Activated CD4-positive, alpha-beta T cell treated with anti-CD3 and anti-CD28 coated beads for 1 hour (primary cell): ENCODE measurements at regions not wholly inside any gene's neighbourhood (a gene's known extent, or its start where the extent isn't known, plus 50 kb on each side); places are given as distances from the start of the nearest gene placed in this dataset.

ENCODE experiments used
- DNase-seq: peaks from one replicate; pipeline ENCODE4 v3.0.0-alpha.2; 2020

GRCh38 chr5:74309050-74309449, 331.5 kb downstream of the ENC1 start:
- no peak for DNase-seq

- DNase-seq: no peak
Measured at GRCh38 chr5:74306845-74307244, 333.7 kb downstream of the ENC1 start.

DNA sequence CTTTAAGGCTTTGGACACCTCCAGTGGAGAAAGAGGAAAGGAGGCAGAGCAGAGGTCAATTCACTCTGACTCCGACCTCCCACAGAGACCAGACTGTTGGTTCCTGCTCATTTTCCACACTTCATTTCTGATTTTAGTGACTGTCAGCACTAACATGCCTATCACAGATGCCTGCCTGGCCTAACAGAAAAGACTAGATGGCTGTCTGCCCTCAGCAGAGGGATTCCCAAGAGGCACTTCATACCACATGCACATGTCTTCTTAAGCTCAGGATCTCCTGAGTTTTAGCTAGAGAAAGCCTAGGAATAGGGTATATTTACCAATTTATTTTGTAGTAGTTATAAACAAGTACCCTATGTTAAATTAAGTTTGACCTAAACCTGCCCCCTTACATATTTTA, 336.0 kb downstream of the ENC1 start:
- DNase-seq: no peak

- DNase-seq: no peak
Measured at GRCh38 chr5:74303578-74303977, 336.9 kb downstream of the ENC1 start.

DNA sequence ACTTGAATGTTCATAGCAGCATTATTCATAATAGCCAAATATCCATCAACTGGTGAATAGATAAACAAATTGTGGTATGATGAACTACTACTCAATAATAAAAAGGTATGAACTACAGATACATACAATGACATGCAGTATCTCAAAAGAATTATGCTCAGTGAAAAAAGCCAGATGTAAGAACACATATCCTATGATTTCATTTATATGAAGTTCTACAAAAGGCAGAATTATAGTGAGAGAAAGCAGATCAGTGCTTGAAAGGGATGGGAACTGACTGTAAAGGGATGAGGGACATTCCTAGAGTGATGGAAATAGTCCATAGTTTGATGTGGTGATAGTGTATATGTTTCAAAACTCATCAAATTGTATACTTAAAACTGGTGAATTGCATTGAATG, 339.0 kb downstream of the ENC1 start:
- no peak for DNase-seq

- no peak for DNase-seq
Measured at GRCh38 chr5:74300808-74301389, 339.6 kb downstream of the ENC1 start.

- DNase-seq: no peak
Measured at GRCh38 chr5:74299833-74300232, 340.7 kb downstream of the ENC1 start.

- DNase-seq: no peak
Measured at GRCh38 chr5:74296685-74297408, 343.7 kb downstream of the ENC1 start.

DNA sequence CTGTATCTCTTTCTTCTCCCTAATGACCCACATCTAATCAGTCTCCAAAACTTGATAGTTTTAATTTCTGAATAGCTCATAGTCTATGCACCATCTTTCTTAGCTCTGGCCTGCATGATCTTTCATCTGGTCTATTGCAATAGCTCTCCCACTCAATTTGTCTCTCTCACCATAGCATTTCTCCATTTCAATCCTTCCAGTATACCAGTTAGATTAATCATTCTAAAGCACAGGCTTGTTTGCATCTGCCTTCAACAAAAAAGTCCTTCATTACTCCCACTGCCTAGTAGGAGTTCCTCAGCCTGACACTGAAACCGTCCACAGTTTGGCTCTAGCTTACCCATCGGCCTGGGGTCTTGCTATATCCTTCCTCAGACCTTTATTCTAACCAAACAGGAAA, 344.9 kb downstream of the ENC1 start:
- DNase-seq: no peak

GRCh38 chr5:74295141-74295540, 345.4 kb downstream of the ENC1 start:
- DNase-seq: no peak

DNA sequence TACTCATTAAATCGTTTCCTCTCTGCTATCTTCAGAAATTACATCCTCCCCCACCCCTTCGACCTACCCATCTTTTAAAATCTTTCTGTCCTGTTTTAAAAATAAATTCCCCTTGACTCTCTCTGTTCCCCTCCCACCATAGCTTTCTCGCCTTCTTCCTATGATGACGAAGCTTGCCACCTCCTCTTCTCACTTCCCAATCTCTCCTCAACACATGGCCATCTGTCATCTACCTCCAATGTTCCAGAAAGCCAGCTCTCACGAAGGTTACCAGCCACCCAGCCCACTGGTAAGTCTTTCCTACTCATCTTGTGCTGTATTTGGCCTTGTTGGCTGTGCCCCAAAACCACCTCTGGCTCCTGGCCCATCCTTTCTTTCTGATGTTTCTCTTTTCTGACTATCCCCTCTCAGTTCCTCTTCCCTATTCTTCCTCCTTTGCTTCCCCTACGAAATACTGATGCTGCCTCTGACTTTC, 346.3 kb downstream of the ENC1 start:
- DNase-seq: no peak

DNA sequence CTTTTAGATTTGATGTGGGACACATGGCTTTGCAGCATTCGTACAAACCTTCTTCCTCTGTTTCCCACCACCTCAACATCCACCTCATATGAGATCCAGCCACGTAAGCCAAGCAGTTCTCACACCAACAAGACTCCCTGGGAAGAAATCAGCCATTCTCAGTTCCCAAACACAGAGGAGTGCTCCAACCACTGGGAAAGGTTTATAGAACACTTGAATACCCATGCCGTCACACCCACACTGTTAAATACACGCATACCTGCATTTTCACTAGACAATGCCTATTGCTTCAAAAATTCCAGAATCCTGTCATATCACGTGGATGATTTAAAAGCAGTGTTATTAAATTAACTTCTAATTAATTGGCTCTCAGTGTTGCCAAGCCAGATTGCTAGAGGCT, 347.3 kb downstream of the ENC1 start:
- DNase-seq: no peak

DNA sequence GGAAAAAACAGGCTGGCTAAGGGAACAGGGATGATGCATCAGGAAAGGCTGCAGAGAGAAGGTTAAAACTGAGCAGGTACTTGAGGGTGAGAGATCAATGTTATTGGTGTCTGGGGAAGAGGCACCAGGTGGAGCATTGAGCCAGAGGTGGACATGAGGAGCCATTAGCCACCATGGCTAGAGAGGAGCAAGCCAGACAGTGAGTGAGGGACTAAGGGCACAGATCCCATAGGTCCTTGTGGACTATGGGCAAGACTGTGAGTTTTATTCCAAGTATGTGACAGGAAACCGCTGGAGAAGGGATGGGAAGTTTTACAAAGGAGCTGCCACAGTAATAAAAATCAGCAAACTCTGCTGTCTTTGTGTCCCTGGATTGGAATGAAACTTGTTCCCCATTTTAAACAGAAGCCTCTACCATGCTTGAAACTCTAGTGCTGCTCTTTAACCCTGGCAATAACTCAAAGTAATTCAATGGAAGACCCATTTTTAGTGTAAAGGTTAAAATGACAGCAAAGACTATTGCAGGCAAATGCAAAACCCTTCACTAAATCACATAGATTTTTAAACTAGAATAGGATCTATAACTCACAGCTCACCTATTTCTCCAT, 349.8 kb downstream of the ENC1 start:
- DNase-seq: no peak

DNA sequence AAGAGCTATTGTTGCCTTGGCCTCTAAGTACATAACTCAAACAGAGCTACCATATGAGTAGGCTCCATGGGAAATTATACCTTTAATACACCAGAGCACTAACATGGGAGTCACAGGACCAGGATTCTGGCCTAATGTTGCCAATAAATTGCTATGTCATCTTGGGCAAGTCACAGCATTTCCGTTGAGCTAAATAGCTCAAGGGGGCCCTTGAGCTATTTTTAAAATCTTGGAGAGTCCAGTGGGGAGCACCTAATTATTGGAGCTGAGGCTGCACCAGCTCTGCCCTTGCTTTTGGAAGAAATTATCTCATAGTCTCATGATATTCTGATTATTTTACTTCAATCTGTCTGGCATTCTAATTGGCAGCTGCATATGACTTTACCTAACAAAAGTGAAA, 350.8 kb downstream of the ENC1 start:
- no peak for DNase-seq

GRCh38 chr5:74289238-74289637, 351.3 kb downstream of the ENC1 start:
- no peak for DNase-seq

DNA sequence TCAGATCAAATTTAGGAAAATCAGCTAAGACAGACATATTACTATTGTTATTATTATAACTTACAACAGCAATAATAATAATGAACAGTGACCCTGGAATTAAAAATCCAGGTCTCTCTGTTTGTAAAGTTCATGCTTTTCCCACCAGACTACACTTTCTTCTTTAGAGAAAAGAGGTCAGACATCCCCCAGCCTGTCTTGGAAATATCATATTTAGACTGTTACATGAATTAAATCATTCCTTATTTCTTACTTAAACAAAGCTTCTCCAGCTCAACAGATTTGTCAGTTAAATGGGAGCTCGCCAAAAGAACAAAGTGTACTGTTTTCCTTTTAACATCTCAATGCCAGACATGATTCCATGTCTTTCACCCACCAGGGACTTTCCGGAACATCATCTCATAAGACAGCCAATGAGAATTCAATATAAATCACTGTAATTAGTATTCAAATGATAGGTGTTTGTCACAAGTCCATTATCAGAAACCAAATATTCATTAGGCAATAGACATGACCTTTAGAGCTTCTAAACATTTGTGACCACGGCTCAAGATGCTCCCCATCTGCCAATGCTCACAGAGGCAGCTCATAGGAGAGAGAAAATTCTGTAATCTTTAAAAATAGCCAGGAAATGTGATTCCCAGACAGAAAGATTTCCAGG, 351.9 kb downstream of the ENC1 start:
- no peak for DNase-seq

- DNase-seq: no peak
Measured at GRCh38 chr5:74288038-74288437, 352.5 kb downstream of the ENC1 start.

DNA sequence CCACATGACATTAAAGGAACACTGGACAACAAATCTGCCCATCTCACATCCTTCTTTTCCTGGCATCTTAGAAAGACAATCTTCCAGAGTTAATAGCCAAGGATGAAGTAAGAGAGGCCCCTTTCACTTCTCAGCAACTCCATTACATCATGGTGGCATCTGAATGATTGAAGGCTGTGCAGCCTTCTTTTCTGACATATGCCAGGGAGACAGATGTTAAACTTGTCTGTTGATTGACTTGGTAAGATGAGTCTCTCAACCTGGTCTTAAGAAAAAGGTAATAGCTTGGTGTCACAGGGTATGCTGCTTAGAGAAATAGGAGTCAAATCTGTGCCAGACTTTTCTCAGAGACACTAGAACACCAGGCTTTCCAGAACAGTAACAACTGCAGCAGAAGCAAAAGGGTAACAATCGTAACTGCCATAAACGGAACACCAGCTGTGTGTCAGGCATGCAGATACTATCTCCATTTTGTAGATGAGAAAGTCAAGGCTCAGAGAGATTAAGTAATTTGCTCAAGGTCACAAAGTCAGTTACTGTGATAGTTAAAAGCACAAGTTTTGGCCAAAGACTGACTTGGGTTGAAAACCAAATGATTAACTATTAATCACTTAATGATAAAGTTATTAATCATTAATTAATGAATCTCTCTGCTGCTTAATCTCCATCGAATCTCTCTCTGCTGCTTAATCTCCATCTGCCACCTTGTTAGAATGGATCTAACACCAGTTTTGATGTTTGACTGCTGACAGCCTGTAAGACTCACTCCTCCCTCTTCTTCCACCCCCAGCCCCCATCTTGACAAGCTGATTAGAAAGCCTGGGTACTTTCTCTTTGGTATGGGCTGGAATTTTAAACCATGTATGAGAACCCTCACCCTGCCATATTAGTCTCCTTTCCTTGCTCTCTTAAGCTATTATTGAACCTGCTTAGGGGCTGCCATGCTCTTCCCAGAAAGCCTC, 353.5 kb downstream of the ENC1 start:
- DNase-seq: no peak

DNA sequence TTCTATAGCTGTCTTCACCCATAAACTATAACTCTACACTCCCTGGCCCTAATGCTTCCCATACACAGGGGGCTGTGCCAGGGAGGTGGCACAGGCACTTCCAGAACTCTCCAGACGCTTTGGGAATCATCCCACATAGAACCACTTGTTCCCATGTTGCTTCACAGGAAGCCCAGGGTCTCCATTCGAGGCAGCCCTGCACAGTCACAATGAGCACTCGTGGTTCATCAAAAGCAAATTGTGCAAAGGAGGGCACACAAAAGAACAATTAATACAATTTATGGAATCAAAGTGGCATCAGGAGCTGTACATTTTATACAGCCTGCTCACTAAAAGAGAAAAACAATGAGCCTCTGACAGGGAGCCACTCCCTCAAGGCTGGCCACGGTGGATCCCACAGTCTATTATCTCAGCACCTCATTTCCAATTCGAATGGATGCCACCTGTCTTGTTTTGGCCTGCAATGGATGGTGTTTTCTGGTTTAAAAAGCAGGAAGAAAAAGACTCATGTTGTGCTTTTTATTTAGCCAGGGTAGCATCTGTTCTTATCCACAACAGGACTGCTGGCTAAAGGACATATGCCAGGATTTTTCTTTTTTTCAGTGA, 354.8 kb downstream of the ENC1 start:
- DNase-seq: no peak

DNA sequence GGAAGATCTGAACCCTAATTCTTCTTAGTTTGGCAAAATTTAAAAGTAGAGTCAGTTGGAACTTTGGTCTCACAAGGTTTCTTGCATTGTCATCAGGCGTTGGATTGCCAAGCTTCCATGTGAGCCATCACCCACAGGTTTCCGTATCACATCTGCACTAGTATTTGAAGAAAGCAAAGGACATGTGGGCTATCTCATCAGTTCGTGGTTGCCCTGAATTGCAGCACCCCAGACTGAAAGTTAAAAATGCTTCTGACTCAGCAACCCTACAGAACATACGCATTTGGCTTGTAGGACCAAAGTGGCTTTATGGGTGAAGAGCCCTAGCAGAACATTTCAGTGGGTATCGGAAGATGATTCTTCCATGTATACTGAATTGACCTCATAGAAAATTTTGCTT, 358.0 kb downstream of the ENC1 start:
- no peak for DNase-seq

- no peak for DNase-seq
Measured at GRCh38 chr5:74281166-74281565, 359.4 kb downstream of the ENC1 start.

DNA sequence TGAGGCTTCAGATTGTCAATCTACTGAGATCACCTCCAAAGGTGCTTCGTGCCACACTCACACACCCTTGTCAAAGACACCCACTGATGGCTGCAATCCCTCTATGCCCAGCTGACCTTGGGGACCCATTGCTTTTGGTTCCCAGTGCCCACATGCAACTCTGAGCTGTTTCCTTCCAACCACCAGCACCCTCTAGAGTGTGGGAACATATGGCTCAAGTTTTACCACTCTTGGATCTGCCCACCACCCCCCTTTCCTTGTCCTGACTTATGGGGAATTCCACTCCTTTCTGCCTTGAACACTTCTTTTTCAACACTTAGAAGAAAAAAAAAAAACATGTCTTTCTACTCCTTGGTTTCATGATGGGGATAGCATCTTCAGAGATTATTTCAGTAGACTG, 360.2 kb downstream of the ENC1 start:
- no peak for DNase-seq
